ENCODE measurements at regions not wholly inside any gene's neighbourhood (a gene's known extent, or its start where the extent isn't known, plus 50 kb on each side); places are given as distances from the start of the nearest gene placed in this dataset.

GRCh38 chr20:47950124-47950912 lies 165.0 kb upstream of the SULF2 start:
- Histone ChIP-seq H3K4me1 (ENCODE audit: insufficient read depth, low read length) (no peaks in the 10 kb centered on the region), H3K27ac (ENCODE audit: low read depth, low read length) (no peak overlapping the region), H3K36me3 (ENCODE audit: insufficient read depth, low read length) (no peaks in the 10 kb centered on the region), H2AFZ (ENCODE audit: low read length) (no peak overlapping the region), H3K4me2 (ENCODE audit: insufficient read depth, low read length) (no peak overlapping the region), H4K20me1 (ENCODE audit: insufficient read depth, low read length) (no peaks in the 10 kb centered on the region), H3K27me3 (ENCODE audit: insufficient read depth, low read length) (peaks cover 16% of the 10 kb centered on the region), H3K9me3 (ENCODE audit: low read depth, low read length) (no peaks in the 10 kb centered on the region), H3K4me3 (ENCODE audit: insufficient read depth, low read length) (no peak overlapping the region), H3K79me2 (ENCODE audit: insufficient read depth, low read length) (no peaks in the 10 kb centered on the region)
- peak; percentile 81 for DNase-seq (ENCODE audit: insufficient read length, low spot score, missing footprints)
- TF ChIP-seq, protein P1, sequence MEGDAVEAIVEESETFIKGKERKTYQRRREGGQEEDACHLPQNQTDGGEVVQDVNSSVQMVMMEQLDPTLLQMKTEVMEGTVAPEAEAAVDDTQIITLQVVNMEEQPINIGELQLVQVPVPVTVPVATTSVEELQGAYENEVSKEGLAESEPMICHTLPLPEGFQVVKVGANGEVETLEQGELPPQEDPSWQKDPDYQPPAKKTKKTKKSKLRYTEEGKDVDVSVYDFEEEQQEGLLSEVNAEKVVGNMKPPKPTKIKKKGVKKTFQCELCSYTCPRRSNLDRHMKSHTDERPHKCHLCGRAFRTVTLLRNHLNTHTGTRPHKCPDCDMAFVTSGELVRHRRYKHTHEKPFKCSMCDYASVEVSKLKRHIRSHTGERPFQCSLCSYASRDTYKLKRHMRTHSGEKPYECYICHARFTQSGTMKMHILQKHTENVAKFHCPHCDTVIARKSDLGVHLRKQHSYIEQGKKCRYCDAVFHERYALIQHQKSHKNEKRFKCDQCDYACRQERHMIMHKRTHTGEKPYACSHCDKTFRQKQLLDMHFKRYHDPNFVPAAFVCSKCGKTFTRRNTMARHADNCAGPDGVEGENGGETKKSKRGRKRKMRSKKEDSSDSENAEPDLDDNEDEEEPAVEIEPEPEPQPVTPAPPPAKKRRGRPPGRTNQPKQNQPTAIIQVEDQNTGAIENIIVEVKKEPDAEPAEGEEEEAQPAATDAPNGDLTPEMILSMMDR (IDR thresholded peaks at IDR 0.05; ENCODE audit: extremely low read depth, low read depth, low read length), result no peak

- Histone ChIP-seq H3K27me3 (ENCODE audit: insufficient read depth, low read length) (peaks cover 22% of the 10 kb centered on the region), H2AFZ (ENCODE audit: low read length) (no peak overlapping the region), H3K4me2 (ENCODE audit: insufficient read depth, low read length) (no peak overlapping the region), H3K79me2 (ENCODE audit: insufficient read depth, low read length) (no peaks in the 10 kb centered on the region), H3K36me3 (ENCODE audit: insufficient read depth, low read length) (no peaks in the 10 kb centered on the region), H3K27ac (ENCODE audit: low read depth, low read length) (no peak overlapping the region), H3K4me3 (ENCODE audit: insufficient read depth, low read length) (no peak overlapping the region), H3K4me1 (ENCODE audit: insufficient read depth, low read length) (no peaks in the 10 kb centered on the region), H3K9me3 (ENCODE audit: low read depth, low read length) (no peaks in the 10 kb centered on the region), H4K20me1 (ENCODE audit: insufficient read depth, low read length) (no peaks in the 10 kb centered on the region)
- TF ChIP-seq, protein P1 (IDR thresholded peaks at IDR 0.05; ENCODE audit: extremely low read depth, low read depth, low read length), result no peak
- no peak for DNase-seq (ENCODE audit: insufficient read length, low spot score, missing footprints)
These were observed 163.9 kb upstream of the SULF2 start for GRCh38 chr20:47949230-47949629.

GRCh38 chr20:47944682-47945081 lies 159.4 kb upstream of the SULF2 start:
- TF ChIP-seq, protein P1 (IDR thresholded peaks at IDR 0.05; ENCODE audit: extremely low read depth, low read depth, low read length), result no peak
- no peak for DNase-seq (ENCODE audit: insufficient read length, low spot score, missing footprints)
- Histone ChIP-seq H3K27me3 (ENCODE audit: insufficient read depth, low read length) (peaks cover 18% of the 10 kb centered on the region), H2AFZ (ENCODE audit: low read length) (no peak overlapping the region), H3K4me3 (ENCODE audit: insufficient read depth, low read length) (no peak overlapping the region), H4K20me1 (ENCODE audit: insufficient read depth, low read length) (no peaks in the 10 kb centered on the region), H3K9me3 (ENCODE audit: low read depth, low read length) (no peaks in the 10 kb centered on the region), H3K4me1 (ENCODE audit: insufficient read depth, low read length) (no peaks in the 10 kb centered on the region), H3K79me2 (ENCODE audit: insufficient read depth, low read length) (no peaks in the 10 kb centered on the region), H3K36me3 (ENCODE audit: insufficient read depth, low read length) (no peaks in the 10 kb centered on the region), H3K27ac (ENCODE audit: low read depth, low read length) (no peak overlapping the region), H3K4me2 (ENCODE audit: insufficient read depth, low read length) (no peak overlapping the region)

DNA sequence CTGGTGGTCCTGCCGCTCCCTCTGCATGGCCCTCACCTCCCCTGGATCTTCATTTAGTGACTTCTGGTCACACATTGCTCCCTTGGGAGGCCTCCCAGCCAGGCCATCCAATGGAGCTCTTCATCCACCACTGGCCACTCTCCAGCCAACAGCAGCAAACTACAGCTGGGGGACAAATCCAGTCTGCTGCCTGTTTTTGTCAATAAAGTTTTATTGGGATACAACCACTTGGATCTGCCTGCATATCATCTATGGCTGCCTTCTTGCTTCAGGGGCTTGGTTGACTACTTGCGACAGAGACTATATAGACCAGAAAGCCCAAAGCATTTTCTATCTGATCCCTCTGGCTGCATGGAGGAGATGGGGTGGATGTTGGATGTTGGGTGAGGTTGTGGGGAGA lies 156.6 kb upstream of the SULF2 start:
- Histone ChIP-seq H3K27ac (ENCODE audit: low read depth, low read length) (no peak overlapping the region), H3K27me3 (ENCODE audit: insufficient read depth, low read length) (peaks cover 32% of the 10 kb centered on the region), H3K36me3 (ENCODE audit: insufficient read depth, low read length) (no peaks in the 10 kb centered on the region), H4K20me1 (ENCODE audit: insufficient read depth, low read length) (no peaks in the 10 kb centered on the region), H3K9me3 (ENCODE audit: low read depth, low read length) (no peaks in the 10 kb centered on the region), H3K79me2 (ENCODE audit: insufficient read depth, low read length) (no peaks in the 10 kb centered on the region), H3K4me2 (ENCODE audit: insufficient read depth, low read length) (no peak overlapping the region), H2AFZ (ENCODE audit: low read length) (no peak overlapping the region), H3K4me1 (ENCODE audit: insufficient read depth, low read length) (no peaks in the 10 kb centered on the region), H3K4me3 (ENCODE audit: insufficient read depth, low read length) (no peak overlapping the region)
- DNase-seq (ENCODE audit: insufficient read length, low spot score, missing footprints), result no peak
- TF ChIP-seq, protein P1 (IDR thresholded peaks at IDR 0.05; ENCODE audit: extremely low read depth, low read depth, low read length), result no peak

Data from osteoblast (primary cell).